ENCODE measurements at regions not wholly inside any gene's neighbourhood (a gene's known extent, or its start where the extent isn't known, plus 50 kb on each side); places are given as distances from the start of the nearest gene placed in this dataset.

DNA sequence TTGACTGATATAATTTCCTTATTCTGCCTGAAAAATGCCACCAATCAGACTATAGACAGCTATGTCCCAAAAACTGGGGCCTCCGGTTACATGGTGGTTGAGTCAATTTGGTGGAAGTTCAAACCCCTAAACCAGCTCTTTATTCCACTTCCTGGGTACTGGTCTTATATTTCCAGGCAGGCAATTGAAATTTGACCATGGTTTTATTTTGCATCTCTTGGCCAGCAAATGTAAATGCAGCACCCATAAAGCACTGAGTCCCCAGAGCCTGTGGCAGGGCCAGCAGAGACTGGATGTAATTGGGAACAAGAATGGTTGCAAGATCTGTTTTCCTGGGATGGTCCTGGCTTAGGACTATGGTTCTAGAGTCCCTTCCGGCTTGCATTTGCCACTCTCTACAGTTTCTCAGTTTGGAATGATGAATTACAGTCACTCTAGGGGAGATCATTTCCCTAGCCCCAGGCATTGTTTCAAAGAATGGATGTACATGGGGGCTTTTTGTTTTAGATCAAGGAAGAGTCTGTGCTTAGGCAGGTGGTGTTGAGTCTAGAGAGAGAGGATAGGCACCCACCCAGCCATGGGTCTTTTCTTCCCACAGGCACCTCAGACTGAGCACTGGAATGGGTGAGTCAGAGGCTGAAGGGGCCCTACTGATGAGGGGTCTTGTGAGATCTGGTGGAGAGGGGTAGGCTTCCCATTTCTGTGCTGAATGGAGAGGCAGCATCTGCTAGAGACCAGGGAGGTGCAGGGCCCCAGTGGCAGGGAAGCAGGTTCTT is 108.4 kb upstream of the CDC42EP3 start:
- no peak overlapping the region for H3K27ac ChIP-seq
- TF ChIP-seq ZFX (IDR thresholded peaks at IDR 0.05; ENCODE audit: borderline replicate concordance) = no peak

- no peak overlapping the region for H3K27ac ChIP-seq
- TF ChIP-seq, protein P1, sequence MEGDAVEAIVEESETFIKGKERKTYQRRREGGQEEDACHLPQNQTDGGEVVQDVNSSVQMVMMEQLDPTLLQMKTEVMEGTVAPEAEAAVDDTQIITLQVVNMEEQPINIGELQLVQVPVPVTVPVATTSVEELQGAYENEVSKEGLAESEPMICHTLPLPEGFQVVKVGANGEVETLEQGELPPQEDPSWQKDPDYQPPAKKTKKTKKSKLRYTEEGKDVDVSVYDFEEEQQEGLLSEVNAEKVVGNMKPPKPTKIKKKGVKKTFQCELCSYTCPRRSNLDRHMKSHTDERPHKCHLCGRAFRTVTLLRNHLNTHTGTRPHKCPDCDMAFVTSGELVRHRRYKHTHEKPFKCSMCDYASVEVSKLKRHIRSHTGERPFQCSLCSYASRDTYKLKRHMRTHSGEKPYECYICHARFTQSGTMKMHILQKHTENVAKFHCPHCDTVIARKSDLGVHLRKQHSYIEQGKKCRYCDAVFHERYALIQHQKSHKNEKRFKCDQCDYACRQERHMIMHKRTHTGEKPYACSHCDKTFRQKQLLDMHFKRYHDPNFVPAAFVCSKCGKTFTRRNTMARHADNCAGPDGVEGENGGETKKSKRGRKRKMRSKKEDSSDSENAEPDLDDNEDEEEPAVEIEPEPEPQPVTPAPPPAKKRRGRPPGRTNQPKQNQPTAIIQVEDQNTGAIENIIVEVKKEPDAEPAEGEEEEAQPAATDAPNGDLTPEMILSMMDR (IDR thresholded peaks at IDR 0.05) = no peak
- TF ChIP-seq ZFX (IDR thresholded peaks at IDR 0.05; ENCODE audit: borderline replicate concordance) = no peak
Measured at GRCh38 chr2:37780387-37780676, 108.9 kb upstream of the CDC42EP3 start.

DNA sequence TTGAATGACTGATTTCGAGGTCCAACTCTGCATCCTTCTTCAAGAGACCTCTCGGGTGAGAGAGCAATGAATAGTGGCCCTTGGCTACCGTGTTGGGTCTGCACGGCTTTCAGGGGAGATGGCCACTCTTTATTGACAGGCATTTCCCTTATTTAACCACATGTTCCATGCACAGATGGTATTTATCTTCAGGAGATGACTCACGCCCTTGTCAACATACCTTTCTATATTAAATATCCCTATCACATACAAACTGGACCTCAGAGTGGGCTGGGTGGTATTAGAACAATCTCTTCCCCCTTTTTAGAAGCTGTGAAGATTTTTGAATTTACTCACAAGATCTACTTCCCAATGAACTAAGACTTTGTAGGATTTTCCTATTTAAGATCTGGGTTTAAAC is 109.6 kb upstream of the CDC42EP3 start:
- TF ChIP-seq ZFX (IDR thresholded peaks at IDR 0.05; ENCODE audit: borderline replicate concordance) = no peak
- TF ChIP-seq, protein P1 (IDR thresholded peaks at IDR 0.05) = no peak
- no peak overlapping the region for H3K27ac ChIP-seq

GRCh38 chr2:37782155-37782673 is 110.8 kb upstream of the CDC42EP3 start:
- TF ChIP-seq, protein P1 (IDR thresholded peaks at IDR 0.05) = no peak
- TF ChIP-seq ZFX (IDR thresholded peaks at IDR 0.05; ENCODE audit: borderline replicate concordance) = no peak
- no peak overlapping the region for H3K27ac ChIP-seq

GRCh38 chr2:37782721-37783371 is 111.4 kb upstream of the CDC42EP3 start:
- no peak overlapping the region for H3K27ac ChIP-seq
- TF ChIP-seq, protein P1 (IDR thresholded peaks at IDR 0.05) = no peak
- no peak for TF ChIP-seq ZFX (IDR thresholded peaks at IDR 0.05; ENCODE audit: borderline replicate concordance)

- H3K27ac ChIP-seq = no peak overlapping the region
- TF ChIP-seq, protein P1 (IDR thresholded peaks at IDR 0.05) = no peak
- no peak for TF ChIP-seq ZFX (IDR thresholded peaks at IDR 0.05; ENCODE audit: borderline replicate concordance)
Measured at GRCh38 chr2:37783545-37783944, 112.1 kb upstream of the CDC42EP3 start.

DNA sequence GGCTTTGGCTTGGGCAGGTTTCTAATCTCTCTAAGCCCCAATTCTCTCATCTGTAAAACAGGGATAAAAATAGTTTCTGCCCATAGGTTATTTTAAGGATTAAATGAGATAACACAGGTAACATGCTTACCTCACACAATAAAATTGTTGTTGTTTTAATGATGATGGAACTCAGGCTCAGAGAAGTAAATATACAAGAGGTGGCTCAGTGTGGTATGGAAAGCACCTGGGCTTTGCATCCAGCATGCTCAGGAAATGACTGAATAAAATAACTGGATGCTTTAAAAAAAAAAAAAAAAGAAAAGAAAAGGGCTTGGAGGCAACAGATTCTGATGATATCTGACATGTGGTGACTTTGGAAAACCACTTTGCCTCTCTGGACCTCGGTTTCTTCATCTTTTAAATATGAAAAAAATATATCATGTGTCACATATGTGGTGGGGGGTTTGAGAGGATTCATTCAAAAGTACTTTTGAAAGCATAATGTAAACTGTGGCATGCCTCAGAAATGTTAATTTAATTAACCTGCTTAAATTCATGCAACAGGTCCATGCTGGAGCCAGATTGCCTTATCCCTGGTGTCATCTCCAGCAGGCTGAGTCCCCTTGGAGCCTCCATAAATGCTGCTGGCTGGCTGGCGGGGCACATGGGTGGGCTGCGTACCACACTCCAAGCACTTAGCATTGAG is 112.8 kb upstream of the CDC42EP3 start:
- H3K27ac ChIP-seq = no peak overlapping the region
- no peak for TF ChIP-seq ZFX (IDR thresholded peaks at IDR 0.05; ENCODE audit: borderline replicate concordance)
- TF ChIP-seq, protein P1 (IDR thresholded peaks at IDR 0.05) = no peak

Measured in 22Rv1 (cell line).